ENCODE measurements at regions not wholly inside any gene's neighbourhood (a gene's known extent, or its start where the extent isn't known, plus 50 kb on each side); places are given as distances from the start of the nearest gene placed in this dataset.
"Not testable (repeated sequence)": the region's sequence is repeated elsewhere in the genome, so short reads cannot be mapped to it uniquely, and the experiment has no call there.

- Histone ChIP-seq H2AFZ (ENCODE audit: low read depth, low read length) (no peak overlapping the region), H3K27me3 (ENCODE audit: insufficient read depth, low read length) (no peaks in the 10 kb centered on the region), H3K4me1 (ENCODE audit: insufficient read depth, low read length) (no peaks in the 10 kb centered on the region), H3K9me3 (ENCODE audit: low read length) (no peaks in the 10 kb centered on the region), H3K36me3 (ENCODE audit: insufficient read depth, low read length) (no peaks in the 10 kb centered on the region), H3K4me3 (ENCODE audit: low read length) (no peak overlapping the region)
Measured at GRCh38 chr4:111433441-111433840, 711.8 kb upstream of the FAM241A start.

GRCh38 chr4:111434586-111434985 is 710.7 kb upstream of the FAM241A start:
- no peaks in the 10 kb centered on the region for H3K27me3 ChIP-seq (ENCODE audit: insufficient read depth, low read length)
- no peak overlapping the region for H3K4me3 ChIP-seq (ENCODE audit: low read length)
- no peaks in the 10 kb centered on the region for H3K9me3 ChIP-seq (ENCODE audit: low read length)
- H2AFZ ChIP-seq (ENCODE audit: low read depth, low read length) = no peak overlapping the region
- H3K4me1 ChIP-seq (ENCODE audit: insufficient read depth, low read length) = no peaks in the 10 kb centered on the region
- H3K36me3 ChIP-seq (ENCODE audit: insufficient read depth, low read length) = no peaks in the 10 kb centered on the region

- Histone ChIP-seq H3K9me3 (ENCODE audit: low read length) (no peaks in the 10 kb centered on the region), H3K36me3 (ENCODE audit: insufficient read depth, low read length) (no peaks in the 10 kb centered on the region), H3K4me1 (ENCODE audit: insufficient read depth, low read length) (no peaks in the 10 kb centered on the region), H3K27me3 (ENCODE audit: insufficient read depth, low read length) (no peaks in the 10 kb centered on the region), H3K4me3 (ENCODE audit: low read length) (no peak overlapping the region), H2AFZ (ENCODE audit: low read depth, low read length) (no peak overlapping the region)
Measured at GRCh38 chr4:111435986-111436744, 709.1 kb upstream of the FAM241A start.

GRCh38 chr4:111441687-111442086 is 703.6 kb upstream of the FAM241A start:
- H3K9me3 ChIP-seq (ENCODE audit: low read length) = no peaks in the 10 kb centered on the region
- no peak overlapping the region for H3K4me3 ChIP-seq (ENCODE audit: low read length)
- no peak overlapping the region for H2AFZ ChIP-seq (ENCODE audit: low read depth, low read length)
- no peaks in the 10 kb centered on the region for H3K4me1 ChIP-seq (ENCODE audit: insufficient read depth, low read length)
- no peaks in the 10 kb centered on the region for H3K27me3 ChIP-seq (ENCODE audit: insufficient read depth, low read length)
- H3K36me3 ChIP-seq (ENCODE audit: insufficient read depth, low read length) = no peaks in the 10 kb centered on the region

- H3K36me3 ChIP-seq (ENCODE audit: insufficient read depth, low read length); H3K27me3 ChIP-seq (ENCODE audit: insufficient read depth, low read length); H3K4me1 ChIP-seq (ENCODE audit: insufficient read depth, low read length); H3K4me3 ChIP-seq (ENCODE audit: low read length); H3K9me3 ChIP-seq (ENCODE audit: low read length); H2AFZ ChIP-seq (ENCODE audit: low read depth, low read length): not testable (repeated sequence)
Measured at GRCh38 chr4:111444836-111445235, 700.4 kb upstream of the FAM241A start.

GRCh38 chr4:111449657-111450056 is 695.6 kb upstream of the FAM241A start:
- Histone ChIP-seq H3K9me3 (ENCODE audit: low read length) (no peaks in the 10 kb centered on the region), H3K4me1 (ENCODE audit: insufficient read depth, low read length) (peaks cover 6% of the 10 kb centered on the region), H3K36me3 (ENCODE audit: insufficient read depth, low read length) (no peaks in the 10 kb centered on the region), H3K27me3 (ENCODE audit: insufficient read depth, low read length) (no peaks in the 10 kb centered on the region), H2AFZ (ENCODE audit: low read depth, low read length) (no peak overlapping the region), H3K4me3 (ENCODE audit: low read length) (no peak overlapping the region)

GRCh38 chr4:111450867-111451266 is 694.4 kb upstream of the FAM241A start:
- no peak overlapping the region for H3K4me3 ChIP-seq (ENCODE audit: low read length)
- no peak overlapping the region for H2AFZ ChIP-seq (ENCODE audit: low read depth, low read length)
- no peaks in the 10 kb centered on the region for H3K9me3 ChIP-seq (ENCODE audit: low read length)
- H3K4me1 ChIP-seq (ENCODE audit: insufficient read depth, low read length) = peaks cover 6% of the 10 kb centered on the region
- H3K36me3 ChIP-seq (ENCODE audit: insufficient read depth, low read length) = no peaks in the 10 kb centered on the region
- H3K27me3 ChIP-seq (ENCODE audit: insufficient read depth, low read length) = no peaks in the 10 kb centered on the region

- no peaks in the 10 kb centered on the region for H3K27me3 ChIP-seq (ENCODE audit: insufficient read depth, low read length)
- no peaks in the 10 kb centered on the region for H3K36me3 ChIP-seq (ENCODE audit: insufficient read depth, low read length)
- H3K4me1 ChIP-seq (ENCODE audit: insufficient read depth, low read length) = peaks cover 6% of the 10 kb centered on the region
- no peak overlapping the region for H2AFZ ChIP-seq (ENCODE audit: low read depth, low read length)
- H3K4me3 ChIP-seq (ENCODE audit: low read length) = no peak overlapping the region
- no peaks in the 10 kb centered on the region for H3K9me3 ChIP-seq (ENCODE audit: low read length)
Measured at GRCh38 chr4:111453216-111453615, 692.0 kb upstream of the FAM241A start.

- peaks cover 6% of the 10 kb centered on the region for H3K4me1 ChIP-seq (ENCODE audit: insufficient read depth, low read length)
- no peaks in the 10 kb centered on the region for H3K36me3 ChIP-seq (ENCODE audit: insufficient read depth, low read length)
- H3K4me3 ChIP-seq (ENCODE audit: low read length) = no peak overlapping the region
- H2AFZ ChIP-seq (ENCODE audit: low read depth, low read length) = no peak overlapping the region
- no peaks in the 10 kb centered on the region for H3K9me3 ChIP-seq (ENCODE audit: low read length)
- H3K27me3 ChIP-seq (ENCODE audit: insufficient read depth, low read length) = no peaks in the 10 kb centered on the region
Measured at GRCh38 chr4:111454961-111455360, 690.3 kb upstream of the FAM241A start.

- no peaks in the 10 kb centered on the region for H3K27me3 ChIP-seq (ENCODE audit: insufficient read depth, low read length)
- no peak overlapping the region for H3K4me3 ChIP-seq (ENCODE audit: low read length)
- H3K36me3 ChIP-seq (ENCODE audit: insufficient read depth, low read length) = no peaks in the 10 kb centered on the region
- H3K9me3 ChIP-seq (ENCODE audit: low read length) = no peaks in the 10 kb centered on the region
- H3K4me1 ChIP-seq (ENCODE audit: insufficient read depth, low read length) = no peaks in the 10 kb centered on the region
- H2AFZ ChIP-seq (ENCODE audit: low read depth, low read length) = no peak overlapping the region
Measured at GRCh38 chr4:111464251-111465045, 680.8 kb upstream of the FAM241A start.

- Histone ChIP-seq H3K36me3 (ENCODE audit: insufficient read depth, low read length) (no peaks in the 10 kb centered on the region), H3K9me3 (ENCODE audit: low read length) (no peaks in the 10 kb centered on the region), H2AFZ (ENCODE audit: low read depth, low read length) (no peak overlapping the region), H3K27me3 (ENCODE audit: insufficient read depth, low read length) (no peaks in the 10 kb centered on the region), H3K4me1 (ENCODE audit: insufficient read depth, low read length) (no peaks in the 10 kb centered on the region), H3K4me3 (ENCODE audit: low read length) (no peak overlapping the region)
Measured at GRCh38 chr4:111466811-111467604, 678.2 kb upstream of the FAM241A start.

- Histone ChIP-seq H2AFZ (ENCODE audit: low read depth, low read length) (no peak overlapping the region), H3K27me3 (ENCODE audit: insufficient read depth, low read length) (no peaks in the 10 kb centered on the region), H3K36me3 (ENCODE audit: insufficient read depth, low read length) (no peaks in the 10 kb centered on the region), H3K9me3 (ENCODE audit: low read length) (no peaks in the 10 kb centered on the region), H3K4me1 (ENCODE audit: insufficient read depth, low read length) (no peaks in the 10 kb centered on the region), H3K4me3 (ENCODE audit: low read length) (no peak overlapping the region)
Measured at GRCh38 chr4:111475001-111475400, 670.3 kb upstream of the FAM241A start.

GRCh38 chr4:111475666-111476065 is 669.6 kb upstream of the FAM241A start:
- Histone ChIP-seq H3K4me3 (ENCODE audit: low read length) (no peak overlapping the region), H3K9me3 (ENCODE audit: low read length) (no peaks in the 10 kb centered on the region), H3K4me1 (ENCODE audit: insufficient read depth, low read length) (no peaks in the 10 kb centered on the region)

More at GRCh38 chr4:111475666-111476065, 669.6 kb upstream of the FAM241A start:
- no peaks in the 10 kb centered on the region for H3K27me3 ChIP-seq (ENCODE audit: insufficient read depth, low read length)
- no peaks in the 10 kb centered on the region for H3K36me3 ChIP-seq (ENCODE audit: insufficient read depth, low read length)
- H2AFZ ChIP-seq (ENCODE audit: low read depth, low read length) = no peak overlapping the region
